ENCODE measurements at regions not wholly inside any gene's neighbourhood (a gene's known extent, or its start where the extent isn't known, plus 50 kb on each side); places are given as distances from the start of the nearest gene placed in this dataset.

- TF ChIP-seq ZNF830 (tag by site-specific recombination; IDR thresholded peaks at IDR 0.05; ENCODE audit: low read depth) = no peak
- TF ChIP-seq ZNF10 (tag by site-specific recombination; IDR thresholded peaks at IDR 0.05) = no peak
- TF ChIP-seq CTCF (tag by site-specific recombination; IDR thresholded peaks at IDR 0.05) = no peak
- no peak for TF ChIP-seq ZBTB10 (tag by site-specific recombination; IDR thresholded peaks at IDR 0.05)
- TF ChIP-seq ZNF140 (tag by site-specific recombination; IDR thresholded peaks at IDR 0.05) = no peak
- no peak for TF ChIP-seq ZNF292 (tag by site-specific recombination; IDR thresholded peaks at IDR 0.05; ENCODE audit: borderline replicate concordance, low read depth)
- TF ChIP-seq ZFP37 (tag by site-specific recombination; IDR thresholded peaks at IDR 0.05) = no peak
- no peak for TF ChIP-seq ZNF639 (tag by site-specific recombination; IDR thresholded peaks at IDR 0.05)
- TF ChIP-seq ZBTB7A (tag by site-specific recombination; IDR thresholded peaks at IDR 0.05; ENCODE audit: low read depth) = no peak
- TF ChIP-seq REST (tag by site-specific recombination; IDR thresholded peaks at IDR 0.05) = no peak
- TF ChIP-seq TSHZ1 (tag by site-specific recombination; IDR thresholded peaks at IDR 0.05; ENCODE audit: borderline replicate concordance) = no peak
- TF ChIP-seq ZNF280C (tag by site-specific recombination; IDR thresholded peaks at IDR 0.05) = no peak
- TF ChIP-seq SP3 (tag by site-specific recombination; IDR thresholded peaks at IDR 0.05) = no peak
- TF ChIP-seq ZNF280D (tag by site-specific recombination; IDR thresholded peaks at IDR 0.05) = no peak
Observed at GRCh38 chr15:87326269-87326668, 930.3 kb downstream of the NTRK3 start.
